ENCODE measurements at regions not wholly inside any gene's neighbourhood (a gene's known extent, or its start where the extent isn't known, plus 50 kb on each side); places are given as distances from the start of the nearest gene placed in this dataset.

DNA sequence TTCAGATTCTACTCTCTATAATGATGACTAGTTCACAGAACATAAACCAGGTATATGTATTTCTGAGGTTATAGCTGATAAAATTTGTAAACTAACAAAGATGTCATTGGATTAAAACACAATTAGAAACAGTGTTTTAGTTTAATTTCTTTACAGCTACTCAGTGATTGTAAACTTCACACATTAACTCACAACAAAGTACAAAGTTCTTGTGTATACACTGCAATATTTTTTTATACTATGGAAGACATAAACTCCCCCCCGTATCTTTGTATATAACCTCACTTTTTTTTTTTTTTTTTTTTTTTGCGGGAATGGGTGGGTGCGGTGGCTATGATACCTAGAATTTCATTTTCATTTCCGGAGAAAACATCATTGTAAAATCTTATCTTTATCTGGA lies 1043.2 kb downstream of the PCDH18 start:
- DNase-seq (ENCODE audit: low read depth, low spot score) (no peak), ATAC-seq (no peak), FAIRE-seq (no peak)
- Histone ChIP-seq H3K36me3 (ENCODE audit: control insufficient read depth in 2 of 2, insufficient read depth in 2 of 2, low read length in 1 of 2) (no peaks in the 10 kb centered on the region), H3K4me2 (ENCODE audit: control insufficient read depth, insufficient read depth) (no peak overlapping the region), H2AFZ (ENCODE audit: control insufficient read depth, low read depth, low read length) (no peak overlapping the region), H3K4me3 (no peak overlapping the region), H3K9me3 (replicated peaks; ENCODE audit: control insufficient read depth, insufficient read depth, low read length) (no peaks in the 10 kb centered on the region), H3K9ac (ENCODE audit: control insufficient read depth, insufficient read depth, low read length) (no peak overlapping the region), H3K27me3 (replicated peaks in 1 of 2; ENCODE audit: control insufficient read depth in 2 of 2, insufficient read depth in 2 of 2, low read length in 1 of 2) (no peaks in the 10 kb centered on the region), H3K4me1 (ENCODE audit: control insufficient read depth, insufficient read depth, low read length) (no peaks in the 10 kb centered on the region), H4K20me1 (ENCODE audit: control insufficient read depth, insufficient read depth) (no peaks in the 10 kb centered on the region), H3K27ac (ENCODE audit: control insufficient read depth, insufficient read depth) (no peak overlapping the region), H3K79me2 (ENCODE audit: control insufficient read depth, insufficient read depth, low read length) (no peaks in the 10 kb centered on the region)
- intact Hi-C loops (cut with micrococcal nuclease; ENCODE audit: unreplicated experiment), result no loop called here
- in situ Hi-C loops (cut with MboI), result no loop called here
- no TSS peak for BruUV-seq (replicated peaks)
- CTCF ChIA-PET, result interaction anchor here (0.6 kb wide), 1 partner anchor 11 kb away, joined by 3 read pairs; no protein-coding TSS in a partner anchor
- 39% methylated on average over 3 of the region's 4 CpGs for WGBS (ENCODE audit: insufficient coverage, insufficient replicate concordance, low lambda C conversion rate, missing lambda C conversion rate)
- RAD21 ChIA-PET (ENCODE audit: unreplicated experiment), result no interaction called here
- POLR2A ChIA-PET, result interaction anchor here (0.7 kb wide), 1 partner anchor 189 kb away, joined by 3 read pairs; no protein-coding TSS in a partner anchor
- SMC1A ChIA-PET (ENCODE audit: uncharacterized antibody, unreplicated experiment), result interaction anchor here (0.7 kb wide), 1 partner anchor 20 kb away, joined by 3 read pairs; no protein-coding TSS in a partner anchor
- TF ChIP-seq ZNF384 (IDR thresholded peaks at IDR 0.05; ENCODE audit: borderline replicate concordance, low read depth, low read length) (no peak), HCFC1 (IDR thresholded peaks at IDR 0.05; ENCODE audit: low read length) (no peak), IRF3 (IDR thresholded peaks at IDR 0.05) (no peak), IKZF1 (conservative IDR thresholded peaks at IDR 0.05) (no peak), E2F4 (IDR thresholded peaks at IDR 0.05; ENCODE audit: low read depth, low read length) (no peak), KLF5 (IDR thresholded peaks at IDR 0.05; ENCODE audit: partially characterized antibody) (no peak), ATF7 (IDR thresholded peaks at IDR 0.05; ENCODE audit: low read depth) (no peak), HDAC2 (IDR thresholded peaks at IDR 0.05) (no peak), NFYB (IDR thresholded peaks at IDR 0.05; ENCODE audit: insufficient read depth, low read depth, low read length) (no peak), MXI1 (IDR thresholded peaks at IDR 0.05; ENCODE audit: low read depth, low read length) (no peak), PAX5 (IDR thresholded peaks at IDR 0.05; ENCODE audit: borderline replicate concordance, low read depth, low read length) (no peak)
- TF ChIP-seq, protein P1, sequence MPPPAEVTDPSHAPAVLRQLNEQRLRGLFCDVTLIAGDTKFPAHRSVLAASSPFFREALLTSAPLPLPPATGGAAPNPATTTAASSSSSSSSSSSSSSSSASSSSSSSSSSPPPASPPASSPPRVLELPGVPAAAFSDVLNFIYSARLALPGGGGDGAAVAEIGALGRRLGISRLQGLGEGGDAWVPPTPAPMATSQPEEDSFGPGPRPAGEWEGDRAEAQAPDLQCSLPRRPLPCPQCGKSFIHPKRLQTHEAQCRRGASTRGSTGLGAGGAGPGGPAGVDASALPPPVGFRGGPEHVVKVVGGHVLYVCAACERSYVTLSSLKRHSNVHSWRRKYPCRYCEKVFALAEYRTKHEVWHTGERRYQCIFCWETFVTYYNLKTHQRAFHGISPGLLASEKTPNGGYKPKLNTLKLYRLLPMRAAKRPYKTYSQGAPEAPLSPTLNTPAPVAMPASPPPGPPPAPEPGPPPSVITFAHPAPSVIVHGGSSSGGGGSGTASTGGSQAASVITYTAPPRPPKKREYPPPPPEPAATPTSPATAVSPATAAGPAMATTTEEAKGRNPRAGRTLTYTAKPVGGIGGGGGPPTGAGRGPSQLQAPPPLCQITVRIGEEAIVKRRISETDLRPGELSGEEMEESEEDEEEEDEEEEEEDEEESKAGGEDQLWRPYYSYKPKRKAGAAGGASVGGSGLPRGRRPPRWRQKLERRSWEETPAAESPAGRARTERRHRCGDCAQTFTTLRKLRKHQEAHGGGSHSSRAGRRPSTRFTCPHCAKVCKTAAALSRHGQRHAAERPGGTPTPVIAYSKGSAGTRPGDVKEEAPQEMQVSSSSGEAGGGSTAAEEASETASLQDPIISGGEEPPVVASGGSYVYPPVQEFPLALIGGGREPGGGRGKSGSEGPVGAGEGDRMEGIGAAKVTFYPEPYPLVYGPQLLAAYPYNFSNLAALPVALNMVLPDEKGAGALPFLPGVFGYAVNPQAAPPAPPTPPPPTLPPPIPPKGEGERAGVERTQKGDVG (CRISPR knock-in tag; IDR thresholded peaks at IDR 0.05), result no peak
- TF ChIP-seq, protein P2, sequence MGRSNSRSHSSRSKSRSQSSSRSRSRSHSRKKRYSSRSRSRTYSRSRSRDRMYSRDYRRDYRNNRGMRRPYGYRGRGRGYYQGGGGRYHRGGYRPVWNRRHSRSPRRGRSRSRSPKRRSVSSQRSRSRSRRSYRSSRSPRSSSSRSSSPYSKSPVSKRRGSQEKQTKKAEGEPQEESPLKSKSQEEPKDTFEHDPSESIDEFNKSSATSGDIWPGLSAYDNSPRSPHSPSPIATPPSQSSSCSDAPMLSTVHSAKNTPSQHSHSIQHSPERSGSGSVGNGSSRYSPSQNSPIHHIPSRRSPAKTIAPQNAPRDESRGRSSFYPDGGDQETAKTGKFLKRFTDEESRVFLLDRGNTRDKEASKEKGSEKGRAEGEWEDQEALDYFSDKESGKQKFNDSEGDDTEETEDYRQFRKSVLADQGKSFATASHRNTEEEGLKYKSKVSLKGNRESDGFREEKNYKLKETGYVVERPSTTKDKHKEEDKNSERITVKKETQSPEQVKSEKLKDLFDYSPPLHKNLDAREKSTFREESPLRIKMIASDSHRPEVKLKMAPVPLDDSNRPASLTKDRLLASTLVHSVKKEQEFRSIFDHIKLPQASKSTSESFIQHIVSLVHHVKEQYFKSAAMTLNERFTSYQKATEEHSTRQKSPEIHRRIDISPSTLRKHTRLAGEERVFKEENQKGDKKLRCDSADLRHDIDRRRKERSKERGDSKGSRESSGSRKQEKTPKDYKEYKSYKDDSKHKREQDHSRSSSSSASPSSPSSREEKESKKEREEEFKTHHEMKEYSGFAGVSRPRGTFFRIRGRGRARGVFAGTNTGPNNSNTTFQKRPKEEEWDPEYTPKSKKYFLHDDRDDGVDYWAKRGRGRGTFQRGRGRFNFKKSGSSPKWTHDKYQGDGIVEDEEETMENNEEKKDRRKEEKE (IDR thresholded peaks at IDR 0.05), result no peak
- TF ChIP-seq, protein P3, sequence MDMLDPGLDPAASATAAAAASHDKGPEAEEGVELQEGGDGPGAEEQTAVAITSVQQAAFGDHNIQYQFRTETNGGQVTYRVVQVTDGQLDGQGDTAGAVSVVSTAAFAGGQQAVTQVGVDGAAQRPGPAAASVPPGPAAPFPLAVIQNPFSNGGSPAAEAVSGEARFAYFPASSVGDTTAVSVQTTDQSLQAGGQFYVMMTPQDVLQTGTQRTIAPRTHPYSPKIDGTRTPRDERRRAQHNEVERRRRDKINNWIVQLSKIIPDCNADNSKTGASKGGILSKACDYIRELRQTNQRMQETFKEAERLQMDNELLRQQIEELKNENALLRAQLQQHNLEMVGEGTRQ (IDR thresholded peaks at IDR 0.05; ENCODE audit: borderline replicate concordance, low read depth, low read length), result no peak
